ENCODE measurements at regions not wholly inside any gene's neighbourhood (a gene's known extent, or its start where the extent isn't known, plus 50 kb on each side); places are given as distances from the start of the nearest gene placed in this dataset.

GRCh38 chr10:36373424-36374096 lies 731.5 kb upstream of the FZD8 start:
- TF ChIP-seq CTCF (IDR thresholded peaks at IDR 0.05; ENCODE audit: unreplicated experiment), result no peak
- Mint-ChIP-seq H3K4me3 (ENCODE audit: unreplicated experiment) (no peak overlapping the region), H3K36me3 (ENCODE audit: low read depth, unreplicated experiment) (no peaks in the 10 kb centered on the region), H3K4me1 (ENCODE audit: unreplicated experiment) (no peaks in the 10 kb centered on the region), H3K27me3 (ENCODE audit: unreplicated experiment) (no peaks in the 10 kb centered on the region), H3K9me3 (ENCODE audit: unreplicated experiment) (no peaks in the 10 kb centered on the region), H3K27ac (ENCODE audit: unreplicated experiment) (no peak overlapping the region)
- DNase-seq (ENCODE audit: low spot score), result no peak

GRCh38 chr10:36367362-36367761 lies 725.3 kb upstream of the FZD8 start:
- TF ChIP-seq CTCF (IDR thresholded peaks at IDR 0.05; ENCODE audit: unreplicated experiment), result no peak
- DNase-seq (ENCODE audit: low spot score), result no peak
- Mint-ChIP-seq H3K36me3 (ENCODE audit: low read depth, unreplicated experiment) (no peaks in the 10 kb centered on the region), H3K27me3 (ENCODE audit: unreplicated experiment) (no peaks in the 10 kb centered on the region), H3K4me3 (ENCODE audit: unreplicated experiment) (no peak overlapping the region), H3K9me3 (ENCODE audit: unreplicated experiment) (no peaks in the 10 kb centered on the region), H3K27ac (ENCODE audit: unreplicated experiment) (no peak overlapping the region), H3K4me1 (ENCODE audit: unreplicated experiment) (no peaks in the 10 kb centered on the region)

- Mint-ChIP-seq H3K4me1 (ENCODE audit: unreplicated experiment) (no peaks in the 10 kb centered on the region), H3K36me3 (ENCODE audit: low read depth, unreplicated experiment) (no peaks in the 10 kb centered on the region), H3K4me3 (ENCODE audit: unreplicated experiment) (no peak overlapping the region), H3K27me3 (ENCODE audit: unreplicated experiment) (no peaks in the 10 kb centered on the region), H3K9me3 (ENCODE audit: unreplicated experiment) (no peaks in the 10 kb centered on the region), H3K27ac (ENCODE audit: unreplicated experiment) (no peak overlapping the region)
- no peak for DNase-seq (ENCODE audit: low spot score)
- TF ChIP-seq CTCF (IDR thresholded peaks at IDR 0.05; ENCODE audit: unreplicated experiment), result no peak
Measured at GRCh38 chr10:36366843-36367242, 724.7 kb upstream of the FZD8 start.

- no peaks in the 10 kb centered on the region for H3K4me1 Mint-ChIP-seq (ENCODE audit: unreplicated experiment)
- H3K27me3 Mint-ChIP-seq (ENCODE audit: unreplicated experiment), result no peaks in the 10 kb centered on the region
- H3K4me3 Mint-ChIP-seq (ENCODE audit: unreplicated experiment), result no peak overlapping the region
- no peaks in the 10 kb centered on the region for H3K36me3 Mint-ChIP-seq (ENCODE audit: low read depth, unreplicated experiment)
- no peak for DNase-seq (ENCODE audit: low spot score)
- H3K9me3 Mint-ChIP-seq (ENCODE audit: unreplicated experiment), result no peaks in the 10 kb centered on the region
- no peak overlapping the region for H3K27ac Mint-ChIP-seq (ENCODE audit: unreplicated experiment)
- no peak for TF ChIP-seq CTCF (IDR thresholded peaks at IDR 0.05; ENCODE audit: unreplicated experiment)
Measured at GRCh38 chr10:36366065-36366464, 724.0 kb upstream of the FZD8 start.

GRCh38 chr10:36362257-36362656 lies 720.2 kb upstream of the FZD8 start:
- no peak for TF ChIP-seq CTCF (IDR thresholded peaks at IDR 0.05; ENCODE audit: unreplicated experiment)

More at GRCh38 chr10:36362257-36362656, 720.2 kb upstream of the FZD8 start:
- no peaks in the 10 kb centered on the region for H3K4me1 Mint-ChIP-seq (ENCODE audit: unreplicated experiment)
- DNase-seq (ENCODE audit: low spot score), result no peak
- no peak overlapping the region for H3K4me3 Mint-ChIP-seq (ENCODE audit: unreplicated experiment)
- H3K36me3 Mint-ChIP-seq (ENCODE audit: low read depth, unreplicated experiment), result no peaks in the 10 kb centered on the region
- no peaks in the 10 kb centered on the region for H3K9me3 Mint-ChIP-seq (ENCODE audit: unreplicated experiment)
- H3K27ac Mint-ChIP-seq (ENCODE audit: unreplicated experiment), result no peak overlapping the region
- no peaks in the 10 kb centered on the region for H3K27me3 Mint-ChIP-seq (ENCODE audit: unreplicated experiment)

Measured in endothelial cell (in vitro differentiated cells).